HUES6 (cell line): ENCODE measurements at regions not wholly inside any gene's neighbourhood (a gene's known extent, or its start where the extent isn't known, plus 50 kb on each side); places are given as distances from the start of the nearest gene placed in this dataset.

Experiments used
- H3K27ac ChIP-seq: 2 replicates; pipeline ENCODE4 v1.7.0; 2013; ENCODE audit warnings: low read depth, mild to moderate bottlenecking, low read length, inconsistent platforms
- H3K27me3 ChIP-seq: 2 replicates; pipeline ENCODE4 v1.6.1; 2013; ENCODE audit warnings: low read length; ENCODE audit not compliant: control insufficient read depth, insufficient read depth
- H3K36me3 ChIP-seq: 2 replicates; pipeline ENCODE4 v1.6.1; 2013; ENCODE audit warnings: low read length; ENCODE audit not compliant: control insufficient read depth, insufficient read depth
- H3K4me1 ChIP-seq: 2 replicates; pipeline ENCODE4 v1.6.1; 2013; ENCODE audit warnings: low read length; ENCODE audit not compliant: control insufficient read depth, insufficient read depth
- H3K4me3 ChIP-seq: 2 replicates; pipeline ENCODE4 v1.5.1; 2013; ENCODE audit warnings: low read depth, low read length
- H3K9ac ChIP-seq: one replicate; pipeline ENCODE4 v1.6.1; 2013; ENCODE audit warnings: mild to moderate bottlenecking, low read length
- H3K9me3 ChIP-seq: 2 replicates; pipeline ENCODE4 v1.6.1; 2013; ENCODE audit warnings: low read depth, low read length; ENCODE audit not compliant: control insufficient read depth, insufficient read depth

DNA sequence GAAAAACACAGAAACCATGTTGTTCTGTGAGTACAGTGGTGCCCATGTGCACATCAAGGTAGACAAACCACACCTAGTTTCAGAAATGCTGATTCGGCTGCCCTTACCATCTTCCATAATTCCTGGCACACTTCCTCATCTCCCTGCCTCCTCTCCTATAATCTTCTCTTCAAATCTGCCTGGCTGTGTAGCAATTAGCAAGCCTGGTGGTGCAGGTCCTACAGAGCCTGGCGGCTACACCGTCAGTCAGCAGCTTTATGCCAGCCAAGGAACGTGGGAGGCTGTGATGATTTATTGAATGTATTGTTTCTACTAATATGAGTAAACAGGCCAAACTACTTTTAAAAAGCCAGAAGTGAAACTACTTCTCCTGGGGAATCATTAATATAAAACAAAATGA, 106.8 kb downstream of the SEMA6D start:
- H3K4me1 ChIP-seq, result peaks cover 15% of the 10 kb centered on the region
- H3K9me3 ChIP-seq, result peaks cover 3% of the 10 kb centered on the region; the same call in 1 of the 2 replicates
- H3K4me3 ChIP-seq, result no peak overlapping the region
- H3K27me3 ChIP-seq, result no peaks in the 10 kb centered on the region
- H3K27ac ChIP-seq, result no peak overlapping the region
- no peaks in the 10 kb centered on the region for H3K36me3 ChIP-seq
- no peak overlapping the region for H3K9ac ChIP-seq

DNA sequence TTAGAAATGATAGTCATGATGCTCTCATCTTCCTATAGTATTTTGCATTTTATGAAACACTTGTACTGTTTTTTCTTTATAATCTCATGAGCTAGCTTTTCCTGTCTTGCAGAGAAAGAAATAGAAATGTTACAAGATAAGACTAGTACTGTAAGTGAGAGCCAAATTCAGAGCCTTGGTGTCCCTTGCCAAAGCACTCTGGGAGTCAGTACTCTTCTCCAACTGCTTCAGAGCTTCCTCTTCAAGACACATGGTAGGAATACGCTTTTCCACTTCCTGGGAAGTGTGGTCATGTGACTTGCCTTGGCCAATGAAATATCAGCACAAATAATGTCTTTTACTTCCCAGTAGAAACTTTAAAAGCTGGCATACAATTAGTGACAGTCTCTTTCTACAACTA, 112.4 kb downstream of the SEMA6D start:
- no peak overlapping the region for H3K27ac ChIP-seq
- H3K4me1 ChIP-seq, result no peaks in the 10 kb centered on the region
- H3K9me3 ChIP-seq, result peaks cover 5% of the 10 kb centered on the region
- no peak overlapping the region for H3K4me3 ChIP-seq
- H3K9ac ChIP-seq, result no peak overlapping the region
- no peaks in the 10 kb centered on the region for H3K36me3 ChIP-seq
- no peaks in the 10 kb centered on the region for H3K27me3 ChIP-seq

DNA sequence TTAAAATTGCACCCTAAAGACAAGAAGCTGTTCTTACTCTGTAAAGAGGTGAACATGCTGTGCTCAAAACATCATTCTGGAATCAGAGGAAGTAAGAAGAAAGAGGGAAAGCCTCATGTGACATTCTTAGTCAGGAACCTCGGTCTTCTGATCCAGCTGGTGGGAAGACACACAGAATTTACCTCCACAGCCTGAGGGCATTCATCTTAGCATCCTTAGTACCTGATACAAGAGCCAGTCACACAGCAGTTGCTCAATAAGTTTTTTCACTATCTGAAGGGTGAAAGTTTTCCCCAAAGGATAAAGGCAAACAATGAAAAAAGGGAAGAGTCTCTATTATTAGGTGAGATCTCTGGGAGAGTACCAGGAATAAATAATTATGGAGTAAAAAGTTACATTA, 116.8 kb downstream of the SEMA6D start:
- Histone ChIP-seq H3K4me1 (no peaks in the 10 kb centered on the region), H3K9me3 (peaks cover 5% of the 10 kb centered on the region), H3K4me3 (no peak overlapping the region), H3K27me3 (no peaks in the 10 kb centered on the region), H3K36me3 (no peaks in the 10 kb centered on the region), H3K27ac (no peak overlapping the region), H3K9ac (no peak overlapping the region)

DNA sequence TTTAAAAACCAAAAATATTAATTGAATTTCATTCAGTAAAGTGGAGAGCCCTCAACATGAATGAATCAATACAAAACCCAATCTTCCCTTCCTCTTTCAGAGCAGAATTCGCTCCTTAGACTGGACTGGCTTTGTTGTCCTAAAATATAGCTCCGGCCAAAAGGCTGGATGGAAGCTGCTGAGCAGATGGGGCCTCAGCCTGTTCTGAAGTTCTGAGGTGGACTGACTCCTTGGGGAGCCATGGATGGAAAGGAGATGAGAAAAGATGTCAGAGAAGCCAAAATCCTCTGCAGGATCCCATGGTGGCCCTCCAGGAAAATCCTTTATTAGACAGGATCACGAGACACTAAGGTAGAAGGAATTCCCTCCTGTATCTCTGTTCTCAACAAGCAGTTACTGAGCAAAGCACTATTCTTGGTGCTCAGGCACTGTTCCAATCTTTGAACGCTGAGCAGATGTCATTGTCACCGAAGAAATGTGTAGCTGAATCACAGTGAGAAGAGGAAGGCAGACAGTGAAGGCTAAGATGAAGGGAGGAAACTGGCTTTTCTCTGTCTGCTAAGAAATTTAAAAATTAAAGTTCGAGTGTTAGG, 122.0 kb downstream of the SEMA6D start:
- Histone ChIP-seq H3K27me3 (no peaks in the 10 kb centered on the region), H3K4me1 (no peaks in the 10 kb centered on the region), H3K9ac (no peak overlapping the region), H3K36me3 (no peaks in the 10 kb centered on the region), H3K27ac (no peak overlapping the region), H3K9me3 (peaks cover 5% of the 10 kb centered on the region; the same call in 1 of the 2 replicates), H3K4me3 (no peak overlapping the region)

DNA sequence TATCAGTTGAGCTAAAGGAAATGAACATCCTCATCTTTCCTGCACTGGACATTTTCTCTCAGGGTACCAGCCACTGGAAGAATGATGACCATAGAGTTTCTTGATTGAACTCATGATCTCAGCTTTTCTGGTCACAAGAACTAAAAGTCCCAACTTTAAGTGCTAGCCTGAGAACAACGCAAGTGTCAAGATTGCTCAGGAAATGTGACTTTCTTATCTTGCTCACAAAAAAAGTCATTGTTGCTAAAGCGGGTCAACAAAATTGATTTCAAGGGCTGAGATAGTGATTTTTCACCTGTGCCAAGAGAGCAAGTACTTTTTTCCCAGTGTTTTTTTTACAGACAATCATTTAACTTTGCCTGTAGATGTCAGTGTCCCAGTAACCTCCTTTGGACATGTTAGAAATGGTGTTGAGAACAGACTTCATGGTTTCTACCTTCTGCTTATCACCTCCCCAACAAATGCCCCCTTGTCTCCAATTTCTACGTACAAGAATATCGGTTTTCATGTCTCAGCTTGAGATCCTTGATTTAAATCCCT, 125.9 kb downstream of the SEMA6D start:
- Histone ChIP-seq H3K9ac (no peak overlapping the region), H3K4me1 (no peaks in the 10 kb centered on the region), H3K4me3 (no peak overlapping the region), H3K27ac (no peak overlapping the region), H3K36me3 (no peaks in the 10 kb centered on the region), H3K9me3 (no peaks in the 10 kb centered on the region), H3K27me3 (no peaks in the 10 kb centered on the region)

DNA sequence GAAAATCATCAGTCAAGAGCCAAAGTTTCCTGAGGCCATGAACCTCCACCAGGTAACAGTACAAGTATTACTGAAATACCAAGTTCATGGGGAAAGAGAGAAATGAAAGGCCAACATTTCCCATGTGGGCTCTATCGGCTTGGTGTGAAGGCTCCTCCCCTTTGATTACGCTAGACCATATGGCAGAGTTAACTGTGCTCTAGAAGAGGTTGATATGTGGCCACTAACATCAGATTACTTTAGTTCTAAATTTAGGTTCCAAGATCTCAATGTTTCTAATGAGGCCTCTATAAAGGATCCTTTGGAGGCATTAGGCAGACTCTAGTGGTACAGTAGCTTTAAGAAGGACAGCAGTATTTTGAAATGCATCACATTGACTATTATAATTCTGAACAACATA, 127.1 kb downstream of the SEMA6D start:
- H3K36me3 ChIP-seq, result no peaks in the 10 kb centered on the region
- no peaks in the 10 kb centered on the region for H3K4me1 ChIP-seq
- no peak overlapping the region for H3K27ac ChIP-seq
- H3K4me3 ChIP-seq, result no peak overlapping the region
- H3K9me3 ChIP-seq, result no peaks in the 10 kb centered on the region
- no peak overlapping the region for H3K9ac ChIP-seq
- no peaks in the 10 kb centered on the region for H3K27me3 ChIP-seq

- Histone ChIP-seq H3K4me1 (no peaks in the 10 kb centered on the region), H3K4me3 (no peak overlapping the region), H3K27me3 (no peaks in the 10 kb centered on the region), H3K36me3 (no peaks in the 10 kb centered on the region), H3K27ac (no peak overlapping the region), H3K9me3 (no peaks in the 10 kb centered on the region), H3K9ac (no peak overlapping the region)
Observed at GRCh38 chr15:47846128-47846868, 129.0 kb downstream of the SEMA6D start.

DNA sequence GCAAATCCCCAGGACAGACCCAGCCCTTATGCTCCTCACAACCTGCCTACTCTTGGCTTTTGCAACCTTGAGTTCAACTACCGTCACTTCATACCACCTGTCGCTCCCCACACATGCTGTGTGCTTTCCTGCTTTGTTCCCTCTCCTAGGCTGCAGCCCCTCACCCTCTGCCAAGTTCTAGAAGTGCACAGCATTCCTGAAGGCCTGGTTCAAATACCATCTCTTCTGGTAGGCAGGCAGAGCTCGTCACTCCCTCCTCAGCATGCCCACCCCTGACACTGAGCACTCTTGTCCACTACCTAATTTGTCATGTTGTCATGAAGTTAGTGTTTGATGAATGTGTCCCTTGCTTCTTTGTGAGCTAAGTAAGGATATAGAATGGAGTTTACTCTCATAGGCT, 129.6 kb downstream of the SEMA6D start:
- H3K9me3 ChIP-seq, result no peaks in the 10 kb centered on the region
- H3K9ac ChIP-seq, result no peak overlapping the region
- H3K36me3 ChIP-seq, result no peaks in the 10 kb centered on the region
- no peak overlapping the region for H3K27ac ChIP-seq
- no peaks in the 10 kb centered on the region for H3K27me3 ChIP-seq
- H3K4me1 ChIP-seq, result no peaks in the 10 kb centered on the region
- no peak overlapping the region for H3K4me3 ChIP-seq

- no peaks in the 10 kb centered on the region for H3K36me3 ChIP-seq
- no peak overlapping the region for H3K4me3 ChIP-seq
- peaks cover under 1% of the 10 kb centered on the region; the same call in 1 of the 2 replicates for H3K4me1 ChIP-seq
- H3K27ac ChIP-seq, result no peak overlapping the region
- no peak overlapping the region for H3K9ac ChIP-seq
- H3K27me3 ChIP-seq, result no peaks in the 10 kb centered on the region
- no peaks in the 10 kb centered on the region for H3K9me3 ChIP-seq
Observed at GRCh38 chr15:47856071-47856470, 138.8 kb downstream of the SEMA6D start.

GRCh38 chr15:47857014-47857775, 139.9 kb downstream of the SEMA6D start:
- Histone ChIP-seq H3K27ac (no peak overlapping the region), H3K9ac (no peak overlapping the region), H3K27me3 (no peaks in the 10 kb centered on the region), H3K4me1 (peaks cover 7% of the 10 kb centered on the region; the same call in 1 of the 2 replicates), H3K9me3 (no peaks in the 10 kb centered on the region), H3K36me3 (no peaks in the 10 kb centered on the region), H3K4me3 (no peak overlapping the region)

GRCh38 chr15:47857776-47858167, 140.5 kb downstream of the SEMA6D start:
- Histone ChIP-seq H3K4me3 (no peak overlapping the region), H3K9ac (no peak overlapping the region), H3K36me3 (no peaks in the 10 kb centered on the region), H3K9me3 (no peaks in the 10 kb centered on the region), H3K27ac (no peak overlapping the region), H3K4me1 (peaks cover 7% of the 10 kb centered on the region; the same call in 1 of the 2 replicates), H3K27me3 (no peaks in the 10 kb centered on the region)
